Sigmoid colon (tissue), 6 donors: ENCODE measurements at regions not wholly inside any gene's neighbourhood (a gene's known extent, or its start where the extent isn't known, plus 50 kb on each side); places are given as distances from the start of the nearest gene placed in this dataset.

Experiments used
- DNase-seq: peaks from one replicate; pipeline ENCODE4 v3.0.0-alpha.2; 2019
- H3K27ac ChIP-seq, 4 donors: fragments of 200-600 bp; sonication (generic); one replicate each; pipeline ENCODE4 v1.5.1; 2016 to 2019; ENCODE audit warnings: mild to moderate bottlenecking in 1 of 4
- H3K27me3 ChIP-seq, 3 donors: fragments of 200-600 bp; sonication (generic); one replicate each; pipeline ENCODE4 v1.5.1; 2019; ENCODE audit warnings: mild to moderate bottlenecking in 1 of 3
- H3K36me3 ChIP-seq, 4 donors: fragments of 200-600 bp; sonication (generic); one replicate each; pipeline ENCODE4 v1.5.1; 2016 to 2019
- H3K4me1 ChIP-seq, 4 donors: fragments of 200-600 bp; sonication (generic); one replicate each; pipeline ENCODE4 v1.5.1; 2017 to 2019
- H3K4me3 ChIP-seq, 4 donors: fragments of 200-600 bp; sonication (generic); one replicate each; pipeline ENCODE4 v1.5.1; 2017 to 2019; ENCODE audit warnings: mild to moderate bottlenecking in 2 of 4, moderate library complexity in 1 of 4
- H3K9me3 ChIP-seq, 4 donors: fragments of 200-600 bp in 3 of 4; sonication (generic) in 3 of 4; one replicate each; pipeline versions ENCODE4 v1.5.1 to v1.6.1; 2013 to 2019
- CTCF ChIP-seq, 4 experiments: fragments of 450-650 bp in 3 of 4; fragments of 200-600 bp in 1 of 4; IDR thresholded peaks; one replicate each; pipeline ENCODE4 v1.5.1; 2016 to 2019; ENCODE audit warnings: antibody characterized with exemption in 4 of 4, mild to moderate bottlenecking in 3 of 4, moderate library complexity in 2 of 4
- EP300 ChIP-seq, 4 donors: sonication (generic); formaldehyde crosslinking; IDR thresholded peaks; one replicate each; pipeline ENCODE4 v1.6.1; 2017; ENCODE audit warnings: antibody characterized with exemption in 4 of 4
- POLR2A ChIP-seq, 2 donors: fragments of 450-650 bp; IDR thresholded peaks; one replicate each; pipeline ENCODE4 v1.6.1; 2016; ENCODE audit warnings: antibody characterized with exemption in 2 of 2, mild to moderate bottlenecking in 2 of 2, moderate library complexity in 2 of 2
- POLR2AphosphoS5 ChIP-seq, 4 donors: sonication (generic); formaldehyde crosslinking; IDR thresholded peaks; one replicate each; pipeline ENCODE4 v1.6.1; 2017; ENCODE audit warnings: antibody characterized with exemption in 4 of 4
- WGBS, 2 donors: extraction: QIAGEN DNeasy Blood & Tissue Kit; methylation state at CpG; one replicate each; pipeline ENCODE4 v1.1.7; 2013; 5-methylcytosine and 5-hydroxymethylcytosine counted together
- intact Hi-C: fragments of 100-400 bp; cut with DNase I; formaldehyde crosslinking; loops from one replicate; pipeline ENCODE4 v1.15.1; 2023
- donor health status: healthy with polysubstance abuse.
- donor health status: healthy.

- TF ChIP-seq POLR2A (IDR thresholded peaks at IDR 0.05) (no peak), POLR2AphosphoS5 (IDR thresholded peaks at IDR 0.05) (no peak), CTCF (IDR thresholded peaks at IDR 0.05) (no peak), EP300 (IDR thresholded peaks at IDR 0.05) (no peak)
- Histone ChIP-seq H3K27me3 (no peaks in the 10 kb centered on the region), H3K36me3 (no peaks in the 10 kb centered on the region), H3K4me1 (peaks cover 0 to 57% (median 48%) of the 10 kb centered on the region in 4 donors), H3K9me3 (no peaks in the 10 kb centered on the region), H3K4me3 (no peak overlapping the region), H3K27ac (peak overlapping the region in 1 of 4 donors; percentile 25)
- intact Hi-C loops = no loop called here
- no peak for DNase-seq
- 73 to 81% methylated on average over 2 of the region's 2 CpGs for WGBS, 2 donors
Observed at GRCh38 chr2:215769246-215769645, 244.1 kb downstream of the MREG start.

- H3K4me3 ChIP-seq = no peak overlapping the region
- WGBS, 2 donors = 93 to 96% methylated on average over 1 of the region's 1 CpG
- H3K4me1 ChIP-seq = peaks cover 0 to 45% (median 34%) of the 10 kb centered on the region in 4 donors
- no peaks in the 10 kb centered on the region for H3K9me3 ChIP-seq
- no peaks in the 10 kb centered on the region for H3K36me3 ChIP-seq
- no peaks in the 10 kb centered on the region for H3K27me3 ChIP-seq
- DNase-seq = no peak
- H3K27ac ChIP-seq = peak overlapping the region in 1 of 4 donors; percentile 53
- intact Hi-C loops = no loop called here
- no peak for TF ChIP-seq CTCF (IDR thresholded peaks at IDR 0.05)
- TF ChIP-seq POLR2A (IDR thresholded peaks at IDR 0.05) = no peak
- TF ChIP-seq EP300 (IDR thresholded peaks at IDR 0.05) = no peak
- TF ChIP-seq POLR2AphosphoS5 (IDR thresholded peaks at IDR 0.05) = no peak
Observed at GRCh38 chr2:215767625-215768024, 245.7 kb downstream of the MREG start.

- DNase-seq = no peak
- TF ChIP-seq EP300 (IDR thresholded peaks at IDR 0.05) (no peak), POLR2AphosphoS5 (IDR thresholded peaks at IDR 0.05) (no peak), CTCF (IDR thresholded peaks at IDR 0.05) (no peak), POLR2A (IDR thresholded peaks at IDR 0.05) (no peak)
- Histone ChIP-seq H3K4me3 (no peak overlapping the region), H3K27me3 (no peaks in the 10 kb centered on the region), H3K36me3 (no peaks in the 10 kb centered on the region), H3K27ac (peak overlapping the region in 3 of 4 donors; percentile 58 to 68 (median 64)), H3K4me1 (peaks cover 0 to 28% (median 21%) of the 10 kb centered on the region in 4 donors), H3K9me3 (no peaks in the 10 kb centered on the region)
- 89% methylated on average over 4 of the region's 4 CpGs for WGBS, 2 donors
- intact Hi-C loops = no loop called here
Observed at GRCh38 chr2:215765729-215766360, 247.5 kb downstream of the MREG start.

GRCh38 chr2:215764441-215765048 lies 248.8 kb downstream of the MREG start:
- H3K4me3 ChIP-seq = no peak overlapping the region
- peak overlapping the region in 1 of 4 donors; percentile 17 for H3K27ac ChIP-seq
- no peaks in the 10 kb centered on the region for H3K36me3 ChIP-seq
- intact Hi-C loops = no loop called here
- H3K27me3 ChIP-seq = no peaks in the 10 kb centered on the region
- no peak for DNase-seq
- TF ChIP-seq POLR2A (IDR thresholded peaks at IDR 0.05) = no peak
- no peak for TF ChIP-seq CTCF (IDR thresholded peaks at IDR 0.05)
- TF ChIP-seq POLR2AphosphoS5 (IDR thresholded peaks at IDR 0.05) = no peak
- no peak for TF ChIP-seq EP300 (IDR thresholded peaks at IDR 0.05)
- H3K4me1 ChIP-seq = peaks cover 0 to 28% (median 23%) of the 10 kb centered on the region in 4 donors
- 90 to 92% methylated on average over 1 of the region's 1 CpG for WGBS, 2 donors
- no peaks in the 10 kb centered on the region for H3K9me3 ChIP-seq
